ENCODE measurements at regions not wholly inside any gene's neighbourhood (a gene's known extent, or its start where the extent isn't known, plus 50 kb on each side); places are given as distances from the start of the nearest gene placed in this dataset.

DNA sequence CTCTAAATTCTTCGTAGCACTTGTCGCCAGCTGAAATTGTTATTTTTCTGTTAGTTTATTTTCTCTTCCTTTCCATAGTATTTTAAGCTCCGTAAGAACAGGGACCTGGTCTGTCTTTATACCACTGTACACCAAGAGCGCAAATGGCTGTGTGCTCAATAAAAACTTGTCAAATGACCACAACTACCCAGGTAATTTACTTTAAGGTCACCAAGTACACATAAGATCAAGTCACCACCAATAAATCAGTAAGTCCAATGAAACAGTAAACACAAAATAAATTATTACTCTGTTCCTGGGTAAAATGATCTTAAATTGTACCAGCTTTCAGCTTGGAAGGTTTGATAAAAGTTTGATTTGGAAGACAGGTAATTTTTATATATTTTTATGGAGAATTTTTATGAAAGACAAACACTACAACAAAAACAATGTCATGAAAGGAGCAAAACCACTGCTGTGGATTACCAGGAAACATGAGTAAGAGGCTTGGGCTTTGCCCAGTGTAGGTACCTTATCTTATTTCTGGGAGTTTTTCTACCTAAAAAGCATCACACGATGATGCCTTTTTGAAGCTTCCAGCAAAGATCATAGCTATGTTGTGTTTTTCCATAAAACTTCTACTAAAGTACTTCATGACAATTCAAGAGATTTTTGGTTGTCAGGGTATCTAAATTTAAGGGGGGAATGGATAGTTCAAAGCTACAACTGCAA is 406.8 kb downstream of the SHQ1 start:
- no peak overlapping the region for H2BK120ac ChIP-seq (ENCODE audit: low read depth, low read length, poor library complexity, severe bottlenecking)
- WGBS (ENCODE audit: extremely low coverage, insufficient read length, low lambda C conversion rate): no CpG with 5 or more reads among the region's 5 CpGs
- H3K27me3 Mint-ChIP-seq (ENCODE audit: low read depth): no peaks in the 10 kb centered on the region
- no peak overlapping the region for H3K56ac ChIP-seq (ENCODE audit: insufficient read length, low read depth, low read length)
- H3K14ac ChIP-seq (ENCODE audit: insufficient read depth, low read length): no peak overlapping the region
- no peak overlapping the region for H3K23ac ChIP-seq (ENCODE audit: insufficient read length, low read depth, low read length)
- no peak overlapping the region for H2BK20ac ChIP-seq (ENCODE audit: low read depth, low read length, poor library complexity, severe bottlenecking)
- H3K4me1 Mint-ChIP-seq: peaks cover 53 to 59% of the 10 kb centered on the region in 2 experiments
- H4K91ac ChIP-seq (ENCODE audit: insufficient read length, low read depth, low read length): no peak overlapping the region
- H3K4me1 ChIP-seq (ENCODE audit: insufficient read depth, low read length): peaks cover 11% of the 10 kb centered on the region
- no peak for DNase-seq
- H4K8ac ChIP-seq (replicated peaks; ENCODE audit: insufficient read length, low read depth, low read length): no peak overlapping the region
- no peak overlapping the region for H4K5ac ChIP-seq (ENCODE audit: insufficient read length, low read depth, low read length)
- peaks cover 14 to 27% (median 18%) of the 10 kb centered on the region in 3 experiments for H3K36me3 Mint-ChIP-seq (ENCODE audit: insufficient read depth in 1 of 3, low read depth in 3 of 3)
- H3K23me2 ChIP-seq (ENCODE audit: insufficient read length, low read depth, low read length, poor library complexity, severe bottlenecking): no peaks in the 10 kb centered on the region
- no peak overlapping the region for H3T11ph ChIP-seq (ENCODE audit: low read length)
- H2AFZ ChIP-seq (ENCODE audit: low read length): no peak overlapping the region
- no peak overlapping the region for H3K27ac ChIP-seq (ENCODE audit: insufficient read length, low read depth, low read length)
- H3K4ac ChIP-seq (ENCODE audit: low read depth, low read length): no peak overlapping the region
- H3K4me2 ChIP-seq (ENCODE audit: insufficient read depth, insufficient read length, low read length): no peak overlapping the region
- no peaks in the 10 kb centered on the region for H4K20me1 ChIP-seq (ENCODE audit: control insufficient read depth, insufficient read depth, insufficient read length)
- no peak overlapping the region for H2BK12ac ChIP-seq (ENCODE audit: insufficient read length, low read depth, low read length)
- H3K9me3 Mint-ChIP-seq: peaks cover 0 to 1% of the 10 kb centered on the region in 2 experiments; a peak in 1 of 5 replicates
- H2BK5ac ChIP-seq (ENCODE audit: insufficient read length, low read length): no peak overlapping the region
- no peak overlapping the region for H3K9ac ChIP-seq (ENCODE audit: extremely low read depth, insufficient read length, low read length)
- no peak overlapping the region for H2AK5ac ChIP-seq (ENCODE audit: insufficient read length, low read length)
- H3K4me3 Mint-ChIP-seq: no peak overlapping the region
- no peaks in the 10 kb centered on the region for H3K9me3 ChIP-seq (ENCODE audit: control insufficient read depth, low read depth, low read length)
- peaks cover 82% of the 10 kb centered on the region; the same call in 1 of the 2 replicates for H3K79me2 ChIP-seq (ENCODE audit: insufficient read depth, low read length)
- TF ChIP-seq, protein P1, sequence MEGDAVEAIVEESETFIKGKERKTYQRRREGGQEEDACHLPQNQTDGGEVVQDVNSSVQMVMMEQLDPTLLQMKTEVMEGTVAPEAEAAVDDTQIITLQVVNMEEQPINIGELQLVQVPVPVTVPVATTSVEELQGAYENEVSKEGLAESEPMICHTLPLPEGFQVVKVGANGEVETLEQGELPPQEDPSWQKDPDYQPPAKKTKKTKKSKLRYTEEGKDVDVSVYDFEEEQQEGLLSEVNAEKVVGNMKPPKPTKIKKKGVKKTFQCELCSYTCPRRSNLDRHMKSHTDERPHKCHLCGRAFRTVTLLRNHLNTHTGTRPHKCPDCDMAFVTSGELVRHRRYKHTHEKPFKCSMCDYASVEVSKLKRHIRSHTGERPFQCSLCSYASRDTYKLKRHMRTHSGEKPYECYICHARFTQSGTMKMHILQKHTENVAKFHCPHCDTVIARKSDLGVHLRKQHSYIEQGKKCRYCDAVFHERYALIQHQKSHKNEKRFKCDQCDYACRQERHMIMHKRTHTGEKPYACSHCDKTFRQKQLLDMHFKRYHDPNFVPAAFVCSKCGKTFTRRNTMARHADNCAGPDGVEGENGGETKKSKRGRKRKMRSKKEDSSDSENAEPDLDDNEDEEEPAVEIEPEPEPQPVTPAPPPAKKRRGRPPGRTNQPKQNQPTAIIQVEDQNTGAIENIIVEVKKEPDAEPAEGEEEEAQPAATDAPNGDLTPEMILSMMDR (conservative IDR thresholded peaks at IDR 0.05): no peak
- H3K27ac Mint-ChIP-seq: peak overlapping the region in 1 of 3 experiments; percentile 13; a peak in 2 of 7 replicates
- no peak overlapping the region for H3K18ac ChIP-seq (ENCODE audit: insufficient read length, low read depth, low read length)
- no peaks in the 10 kb centered on the region for H3K27me3 ChIP-seq (ENCODE audit: insufficient read depth, low read length)
- H2BK15ac ChIP-seq (ENCODE audit: low read depth, low read length): no peak overlapping the region
- peaks cover 6% of the 10 kb centered on the region for H3K79me1 ChIP-seq (ENCODE audit: insufficient read depth, low read depth, low read length, poor library complexity, severe bottlenecking)

Data from H9 (cell line).